ENCODE measurements at regions not wholly inside any gene's neighbourhood (a gene's known extent, or its start where the extent isn't known, plus 50 kb on each side); places are given as distances from the start of the nearest gene placed in this dataset.

- no peak for DNase-seq (ENCODE audit: low read depth, low spot score)
- in situ Hi-C loops (cut with HindIII; ENCODE audit: low pct_unique_long_range_greater_than_20kb, low sequenced_read_pairs) = no loop called here
Observed at GRCh38 chr3:159532577-159532976, 456.1 kb upstream of the IL12A start.

GRCh38 chr3:159534496-159534895 is 454.1 kb upstream of the IL12A start:
- in situ Hi-C loops (cut with HindIII; ENCODE audit: low pct_unique_long_range_greater_than_20kb, low sequenced_read_pairs) = no loop called here
- no peak for DNase-seq (ENCODE audit: low read depth, low spot score)

GRCh38 chr3:159536876-159537275 is 451.8 kb upstream of the IL12A start:
- in situ Hi-C loops (cut with HindIII; ENCODE audit: low pct_unique_long_range_greater_than_20kb, low sequenced_read_pairs) = no loop called here
- no peak for DNase-seq (ENCODE audit: low read depth, low spot score)

- in situ Hi-C loops (cut with HindIII; ENCODE audit: low pct_unique_long_range_greater_than_20kb, low sequenced_read_pairs) = no loop called here
- DNase-seq (ENCODE audit: low read depth, low spot score) = no peak
Observed at GRCh38 chr3:159538507-159538906, 450.1 kb upstream of the IL12A start.

GRCh38 chr3:159540882-159541495 is 447.6 kb upstream of the IL12A start:
- in situ Hi-C loops (cut with HindIII; ENCODE audit: low pct_unique_long_range_greater_than_20kb, low sequenced_read_pairs) = no loop called here
- no peak for DNase-seq (ENCODE audit: low read depth, low spot score)

GRCh38 chr3:159548675-159549335 is 439.8 kb upstream of the IL12A start:
- DNase-seq (ENCODE audit: low read depth, low spot score) = no peak
- in situ Hi-C loops (cut with HindIII; ENCODE audit: low pct_unique_long_range_greater_than_20kb, low sequenced_read_pairs) = no loop called here

GRCh38 chr3:159555205-159555604 is 433.4 kb upstream of the IL12A start:
- DNase-seq (ENCODE audit: low read depth, low spot score) = no peak
- in situ Hi-C loops (cut with HindIII; ENCODE audit: low pct_unique_long_range_greater_than_20kb, low sequenced_read_pairs) = no loop called here

- in situ Hi-C loops (cut with HindIII; ENCODE audit: low pct_unique_long_range_greater_than_20kb, low sequenced_read_pairs) = no loop called here
- DNase-seq (ENCODE audit: low read depth, low spot score) = no peak
Observed at GRCh38 chr3:159559771-159560170, 428.9 kb upstream of the IL12A start.

GRCh38 chr3:159560214-159560979 is 428.2 kb upstream of the IL12A start:
- no peak for DNase-seq (ENCODE audit: low read depth, low spot score)

GRCh38 chr3:159565313-159565712 is 423.3 kb upstream of the IL12A start:
- in situ Hi-C loops (cut with HindIII; ENCODE audit: low pct_unique_long_range_greater_than_20kb, low sequenced_read_pairs) = no loop called here
- no peak for DNase-seq (ENCODE audit: low read depth, low spot score)

More at GRCh38 chr3:159560214-159560979, 428.2 kb upstream of the IL12A start:
- in situ Hi-C loops (cut with HindIII; ENCODE audit: low pct_unique_long_range_greater_than_20kb, low sequenced_read_pairs) = no loop called here

GRCh38 chr3:159583662-159584061 is 405.0 kb upstream of the IL12A start:
- in situ Hi-C loops (cut with HindIII; ENCODE audit: low pct_unique_long_range_greater_than_20kb, low sequenced_read_pairs) = no loop called here
- no peak for DNase-seq (ENCODE audit: low read depth, low spot score)

GRCh38 chr3:159584421-159584820 is 404.2 kb upstream of the IL12A start:
- DNase-seq (ENCODE audit: low read depth, low spot score) = no peak
- in situ Hi-C loops (cut with HindIII; ENCODE audit: low pct_unique_long_range_greater_than_20kb, low sequenced_read_pairs) = no loop called here

- peak; percentile 71 for DNase-seq (ENCODE audit: low read depth, low spot score)
- in situ Hi-C loops (cut with HindIII; ENCODE audit: low pct_unique_long_range_greater_than_20kb, low sequenced_read_pairs) = no loop called here
Observed at GRCh38 chr3:159586571-159587202, 401.9 kb upstream of the IL12A start.

GRCh38 chr3:159593927-159594605 is 394.6 kb upstream of the IL12A start:
- DNase-seq (ENCODE audit: low read depth, low spot score) = no peak
- in situ Hi-C loops (cut with HindIII; ENCODE audit: low pct_unique_long_range_greater_than_20kb, low sequenced_read_pairs) = no loop called here

GRCh38 chr3:159600291-159600690 is 388.3 kb upstream of the IL12A start:
- in situ Hi-C loops (cut with HindIII; ENCODE audit: low pct_unique_long_range_greater_than_20kb, low sequenced_read_pairs) = no loop called here

GRCh38 chr3:159604151-159604581 is 384.5 kb upstream of the IL12A start:
- no peak for DNase-seq (ENCODE audit: low read depth, low spot score)
- in situ Hi-C loops (cut with HindIII; ENCODE audit: low pct_unique_long_range_greater_than_20kb, low sequenced_read_pairs) = no loop called here

More at GRCh38 chr3:159600291-159600690, 388.3 kb upstream of the IL12A start:
- no peak for DNase-seq (ENCODE audit: low read depth, low spot score)

GRCh38 chr3:159605101-159605500 is 383.5 kb upstream of the IL12A start:
- no peak for DNase-seq (ENCODE audit: low read depth, low spot score)
- in situ Hi-C loops (cut with HindIII; ENCODE audit: low pct_unique_long_range_greater_than_20kb, low sequenced_read_pairs) = no loop called here

GRCh38 chr3:159605776-159606175 is 382.9 kb upstream of the IL12A start:
- no peak for DNase-seq (ENCODE audit: low read depth, low spot score)
- in situ Hi-C loops (cut with HindIII; ENCODE audit: low pct_unique_long_range_greater_than_20kb, low sequenced_read_pairs) = no loop called here

All from SK-MEL-5 (cell line).